GM23338 (cell line): ENCODE measurements at regions not wholly inside any gene's neighbourhood (a gene's known extent, or its start where the extent isn't known, plus 50 kb on each side); places are given as distances from the start of the nearest gene placed in this dataset.

Experiments
- ATAC-seq: fragments of 200-7000 bp; cut with Tn5 transposase; 3 replicates; pipeline ENCODE4 v1.9.1; 2020
- DNase-seq: peaks from one replicate; pipeline ENCODE4 v3.0.0-alpha.2; 2015; ENCODE audit warnings: low spot score
- H2AFZ ChIP-seq: fragments of 200-600 bp; sonication (generic); 2 replicates; pipeline ENCODE4 v1.8.0; 2016; ENCODE audit warnings: antibody characterized with exemption, mild to moderate bottlenecking, moderate library complexity
- H3F3A ChIP-seq: fragments of 200-600 bp; sonication (generic); replicated peaks from 2 replicates; pipeline ENCODE4 v1.8.0; 2017; ENCODE audit warnings: antibody characterized with exemption, mixed run types, low read depth
- H3K27ac ChIP-seq: fragments of 200-600 bp; sonication (generic); 2 replicates; pipeline ENCODE4 v1.6.1; 2016; ENCODE audit warnings: low read depth
- H3K27me3 ChIP-seq: fragments of 200-600 bp; sonication (generic); 2 replicates; pipeline ENCODE4 v1.8.0; 2016; ENCODE audit warnings: mild to moderate bottlenecking, mixed run types, moderate library complexity; ENCODE audit not compliant: insufficient read depth
- H3K36me3 ChIP-seq: fragments of 200-600 bp; sonication (generic); 2 replicates; pipeline ENCODE4 v1.8.0; 2016; ENCODE audit warnings: mild to moderate bottlenecking; ENCODE audit not compliant: insufficient read depth
- H3K4me1 ChIP-seq: fragments of 200-600 bp; sonication (generic); 2 replicates; pipeline ENCODE4 v1.8.0; 2016; ENCODE audit warnings: mild to moderate bottlenecking, moderate library complexity; ENCODE audit not compliant: insufficient read depth
- H3K4me2 ChIP-seq: fragments of 200-600 bp; sonication (generic); 2 replicates; pipeline ENCODE4 v1.7.1; 2017; ENCODE audit warnings: mixed run types
- H3K4me3 ChIP-seq: fragments of 200-600 bp; sonication (generic); 2 replicates; pipeline ENCODE4 v1.6.1; 2016; ENCODE audit warnings: mixed run types
- H3K79me2 ChIP-seq: fragments of 200-600 bp; sonication (generic); replicated peaks from 2 replicates; pipeline ENCODE4 v1.8.0; 2017; ENCODE audit warnings: mild to moderate bottlenecking; ENCODE audit not compliant: insufficient read depth
- H3K9me2 ChIP-seq: fragments of 200-600 bp; sonication (generic); 2 replicates; pipeline ENCODE4 v1.8.0; 2017; ENCODE audit not compliant: insufficient read depth
- H4K20me1 ChIP-seq: fragments of 200-600 bp; sonication (generic); replicated peaks from 2 replicates; pipeline ENCODE4 v1.8.0; 2017; ENCODE audit warnings: mild to moderate bottlenecking; ENCODE audit not compliant: insufficient read depth
- H3K27ac Mint-ChIP-seq: 2 replicates; pipeline ENCODE4 v1.8.0; 2020; ENCODE audit warnings: inconsistent platforms, mild to moderate bottlenecking, moderate library complexity, mixed read lengths
- H3K27me3 Mint-ChIP-seq: 3 replicates; pipeline ENCODE4 v1.8.0; 2022; ENCODE audit warnings: low read depth, mild to moderate bottlenecking, moderate library complexity, mixed read lengths, inconsistent platforms; ENCODE audit not compliant: insufficient read depth, poor library complexity
- H3K36me3 Mint-ChIP-seq: 3 replicates; pipeline ENCODE4 v1.8.0; 2021; ENCODE audit warnings: low read depth, mild to moderate bottlenecking, inconsistent platforms, moderate library complexity, mixed read lengths
- H3K4me1 Mint-ChIP-seq: 3 replicates; pipeline ENCODE4 v1.8.0; 2020; ENCODE audit warnings: mild to moderate bottlenecking, inconsistent platforms, mixed read lengths
- H3K4me3 Mint-ChIP-seq: 3 replicates; pipeline ENCODE4 v1.8.0; 2021; ENCODE audit warnings: moderate library complexity, mild to moderate bottlenecking, inconsistent platforms, mixed read lengths
- H3K9me3 Mint-ChIP-seq: 3 replicates; pipeline ENCODE4 v1.8.0; 2020; ENCODE audit warnings: moderate library complexity, mild to moderate bottlenecking, inconsistent platforms, mixed read lengths
- CTCF ChIP-seq, 2 experiments: fragments of 200-600 bp in 1 of 2; sonication (generic) in 1 of 2; conservative IDR thresholded peaks; 2 replicates each; pipeline versions ENCODE4 v1.5.1 to v1.6.1; 2016 to 2017; ENCODE audit warnings: antibody characterized with exemption in 2 of 2, low read depth in 2 of 2, mild to moderate bottlenecking in 2 of 2, moderate library complexity in 1 of 2
- ZNF462 ChIP-seq: fragments of 250-450 bp; sonication (Bioruptor Pico); IDR thresholded peaks from 2 replicates; pipeline ENCODE4 v1.5.0; 2020; ENCODE audit warnings: mild to moderate bottlenecking, moderate library complexity
- TF ChIP-seq, protein P1 (sequence below): IDR thresholded peaks from 2 replicates; pipeline ENCODE4 v1.6.1; 2016; ENCODE audit warnings: antibody characterized with exemption

- Histone ChIP-seq H3K27ac (peak overlapping the region; percentile 26; the same call in 1 of the 2 replicates), H2AFZ (peak overlapping the region; percentile 38; the same call in 1 of the 2 replicates), H3K27me3 (no peaks in the 10 kb centered on the region), H3F3A (no peaks in the 10 kb centered on the region), H4K20me1 (no peaks in the 10 kb centered on the region), H3K36me3 (no peaks in the 10 kb centered on the region), H3K9me2 (peaks cover 9% of the 10 kb centered on the region; the same call in 1 of the 2 replicates), H3K4me1 (peaks cover 16% of the 10 kb centered on the region; the same call in 1 of the 2 replicates), H3K79me2 (no peaks in the 10 kb centered on the region), H3K4me2 (peak overlapping the region; percentile 13), H3K4me3 (no peak overlapping the region)
- Mint-ChIP-seq H3K27ac (peak overlapping the region; percentile 20; the same call in 1 of the 2 replicates), H3K27me3 (no peaks in the 10 kb centered on the region), H3K4me3 (no peak overlapping the region), H3K36me3 (peaks cover 3% of the 10 kb centered on the region; the same call in 2 of the 3 replicates), H3K4me1 (peaks cover 18% of the 10 kb centered on the region), H3K9me3 (peaks cover 3% of the 10 kb centered on the region; the same call in 1 of the 3 replicates)
- ATAC-seq (peak; percentile 71), DNase-seq (peak; percentile 4)
- TF ChIP-seq ZNF462 (CRISPR knock-in tag) (no peak), CTCF (conservative IDR thresholded peaks at IDR 0.05; ENCODE audit: low read depth in 2 of 2) (no peak)
- TF ChIP-seq, protein P1, sequence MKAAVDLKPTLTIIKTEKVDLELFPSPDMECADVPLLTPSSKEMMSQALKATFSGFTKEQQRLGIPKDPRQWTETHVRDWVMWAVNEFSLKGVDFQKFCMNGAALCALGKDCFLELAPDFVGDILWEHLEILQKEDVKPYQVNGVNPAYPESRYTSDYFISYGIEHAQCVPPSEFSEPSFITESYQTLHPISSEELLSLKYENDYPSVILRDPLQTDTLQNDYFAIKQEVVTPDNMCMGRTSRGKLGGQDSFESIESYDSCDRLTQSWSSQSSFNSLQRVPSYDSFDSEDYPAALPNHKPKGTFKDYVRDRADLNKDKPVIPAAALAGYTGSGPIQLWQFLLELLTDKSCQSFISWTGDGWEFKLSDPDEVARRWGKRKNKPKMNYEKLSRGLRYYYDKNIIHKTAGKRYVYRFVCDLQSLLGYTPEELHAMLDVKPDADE = no peak
These were observed 508.9 kb downstream of the EBF1 start for GRCh38 chr5:158590746-158591300.
